Activated CD4-positive, alpha-beta T cell treated with anti-CD3 and anti-CD28 coated beads for 48 hours (primary cell): ENCODE measurements at regions not wholly inside any gene's neighbourhood (a gene's known extent, or its start where the extent isn't known, plus 50 kb on each side); places are given as distances from the start of the nearest gene placed in this dataset.
"Not testable (repeated sequence)": the region's sequence is repeated elsewhere in the genome, so short reads cannot be mapped to it uniquely, and the experiment has no call there.

Source experiments
- DNase-seq: peaks from one replicate; pipeline ENCODE4 v3.0.0-alpha.2; 2020

DNA sequence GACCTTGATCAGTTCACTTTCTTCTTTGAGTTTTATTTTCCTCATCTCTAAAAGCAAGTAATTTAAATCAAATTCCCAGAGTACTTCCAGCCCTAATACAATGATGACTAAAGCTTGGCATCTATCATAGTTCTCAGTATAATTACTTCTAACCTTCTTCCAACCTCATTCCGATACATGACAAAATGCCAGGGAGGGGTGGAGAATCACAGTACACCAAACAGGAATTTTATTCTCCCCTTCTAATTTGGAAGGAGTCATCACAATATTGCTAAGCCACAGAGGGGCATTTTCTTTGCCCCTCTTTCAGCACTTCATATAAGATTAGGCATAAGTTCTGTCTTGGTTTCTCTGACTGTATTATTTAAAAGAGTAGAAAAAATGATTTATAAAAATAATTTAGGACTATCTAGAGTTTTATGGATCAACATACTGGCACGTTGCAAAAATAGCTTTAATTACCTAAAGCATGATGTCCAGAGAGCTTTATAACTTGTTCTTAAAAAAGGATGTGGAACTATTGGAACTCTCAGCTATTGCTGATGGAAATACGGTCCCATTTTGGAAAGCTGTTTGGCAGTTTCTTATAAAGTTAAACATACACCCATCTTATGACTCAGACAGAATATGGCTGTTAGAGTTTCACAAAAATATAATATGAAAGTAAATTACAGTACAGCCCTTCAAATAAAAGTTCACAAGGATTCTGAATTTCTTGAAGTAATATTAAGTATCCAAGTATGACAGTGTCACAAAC, 86.9 kb upstream of the UBE2E2 start:
- DNase-seq: no peak

DNA sequence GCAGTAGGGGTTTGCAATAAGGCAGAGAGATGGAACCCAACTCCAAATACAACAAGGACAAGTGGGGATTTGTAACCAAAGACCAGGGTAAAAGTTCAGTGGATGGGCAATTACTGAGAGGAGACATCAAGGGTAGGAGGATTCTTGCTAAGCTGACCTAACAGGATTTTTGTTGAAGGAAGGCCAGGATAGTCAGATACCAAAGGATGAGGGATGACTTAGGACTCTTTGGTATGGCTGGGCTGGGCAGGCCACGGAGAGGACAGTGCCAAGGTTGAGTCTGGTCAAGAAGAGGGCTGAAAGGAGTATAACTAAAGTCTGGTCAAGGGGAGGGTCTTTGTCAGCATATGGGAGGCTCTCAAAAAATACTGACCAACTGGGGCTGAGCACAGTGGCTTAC, 85.3 kb upstream of the UBE2E2 start:
- no peak for DNase-seq

DNA sequence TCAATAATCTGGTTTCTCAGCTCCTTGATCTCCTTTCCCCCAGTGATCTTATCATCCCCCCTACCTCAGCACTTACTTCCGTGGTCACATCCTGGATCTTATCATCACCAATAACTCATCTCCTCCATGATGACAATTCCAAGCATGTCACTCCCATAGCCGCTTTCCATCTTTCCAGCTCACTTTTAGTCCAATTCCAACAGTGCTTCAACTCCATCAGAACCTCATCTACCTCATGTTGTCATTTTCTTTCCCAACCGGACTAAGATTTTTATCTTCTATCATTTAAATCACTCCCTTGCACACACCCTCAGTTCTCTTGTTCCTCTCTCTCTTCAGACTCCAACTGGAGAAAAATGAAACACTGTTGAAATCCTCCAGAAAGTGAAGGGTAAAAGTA, 75.9 kb upstream of the UBE2E2 start:
- no peak for DNase-seq

DNA sequence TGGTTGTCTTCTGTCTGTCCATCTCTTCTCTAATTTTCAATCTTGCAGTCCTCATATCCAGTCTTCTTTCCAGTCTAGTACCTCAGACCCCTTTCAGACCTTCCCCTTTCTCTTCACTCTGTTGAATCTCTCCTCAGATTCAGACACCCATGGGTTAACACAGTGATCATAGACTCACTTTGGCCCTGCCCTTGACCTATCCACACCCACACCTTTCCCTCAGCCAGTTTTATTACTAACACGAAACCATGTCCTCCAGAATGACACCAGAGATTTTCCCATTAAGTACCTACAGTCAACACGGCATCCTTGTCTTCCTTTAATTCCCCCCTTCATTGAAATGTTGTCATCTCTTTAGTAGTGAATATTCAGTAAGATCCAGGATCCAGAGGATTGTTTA, 74.5 kb upstream of the UBE2E2 start:
- DNase-seq: no peak

DNA sequence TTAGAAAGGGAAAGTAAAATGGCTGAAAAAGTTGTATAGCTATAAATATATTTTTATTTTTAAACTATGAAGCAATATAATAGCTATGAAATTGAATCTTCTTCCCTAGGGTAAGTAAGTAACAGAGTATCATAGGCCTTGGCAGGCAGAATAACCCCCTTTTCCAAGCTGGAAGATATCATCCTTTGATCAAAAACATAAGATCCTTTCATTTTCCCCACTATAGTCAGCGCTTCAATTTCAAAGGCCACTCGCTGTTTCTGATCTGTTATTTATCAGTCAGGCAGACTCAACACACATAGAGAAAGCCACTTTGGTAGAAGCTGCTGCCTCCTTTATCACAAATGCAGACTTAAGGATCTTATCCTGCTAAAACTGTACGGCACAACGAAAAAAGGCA, 74.0 kb upstream of the UBE2E2 start:
- no peak for DNase-seq

DNA sequence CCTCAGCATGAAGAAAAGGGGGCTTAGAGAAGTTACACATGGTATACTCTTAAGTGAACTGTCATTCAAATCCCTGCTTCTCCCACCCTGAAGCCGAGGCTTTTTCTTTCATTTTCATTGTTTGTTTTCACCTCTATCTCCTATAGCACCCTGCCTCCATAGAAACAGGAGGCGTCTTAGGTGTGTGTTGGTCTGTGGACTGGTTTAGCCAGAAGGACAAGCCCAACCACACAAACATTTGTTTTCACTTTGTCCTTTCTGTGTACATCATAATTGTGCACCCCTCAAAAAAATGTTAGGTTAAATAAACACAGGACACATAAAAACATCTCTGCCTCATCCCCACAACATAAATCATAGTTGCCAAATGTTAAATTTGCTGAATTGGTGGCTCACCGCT, 73.3 kb upstream of the UBE2E2 start:
- DNase-seq: no peak

DNA sequence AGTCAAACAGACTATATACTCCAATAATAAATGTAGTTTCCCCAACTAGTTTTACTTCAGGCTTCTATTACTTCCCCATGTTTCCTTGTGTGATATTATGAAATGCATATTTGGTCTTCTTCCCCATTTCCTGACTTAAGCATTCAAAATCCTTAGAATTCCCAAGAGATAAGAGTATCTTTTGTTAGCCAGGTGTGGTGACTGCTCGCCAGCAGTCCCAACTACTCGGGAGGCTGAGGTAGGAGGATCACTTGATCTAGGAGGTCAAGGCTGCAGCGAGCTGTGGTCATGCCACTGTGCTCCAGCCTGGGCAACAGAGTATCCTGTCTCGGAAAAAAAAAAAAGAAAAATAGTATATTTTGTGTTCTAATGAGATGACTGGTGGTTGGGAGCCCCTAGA, 72.7 kb upstream of the UBE2E2 start:
- DNase-seq: no peak

DNA sequence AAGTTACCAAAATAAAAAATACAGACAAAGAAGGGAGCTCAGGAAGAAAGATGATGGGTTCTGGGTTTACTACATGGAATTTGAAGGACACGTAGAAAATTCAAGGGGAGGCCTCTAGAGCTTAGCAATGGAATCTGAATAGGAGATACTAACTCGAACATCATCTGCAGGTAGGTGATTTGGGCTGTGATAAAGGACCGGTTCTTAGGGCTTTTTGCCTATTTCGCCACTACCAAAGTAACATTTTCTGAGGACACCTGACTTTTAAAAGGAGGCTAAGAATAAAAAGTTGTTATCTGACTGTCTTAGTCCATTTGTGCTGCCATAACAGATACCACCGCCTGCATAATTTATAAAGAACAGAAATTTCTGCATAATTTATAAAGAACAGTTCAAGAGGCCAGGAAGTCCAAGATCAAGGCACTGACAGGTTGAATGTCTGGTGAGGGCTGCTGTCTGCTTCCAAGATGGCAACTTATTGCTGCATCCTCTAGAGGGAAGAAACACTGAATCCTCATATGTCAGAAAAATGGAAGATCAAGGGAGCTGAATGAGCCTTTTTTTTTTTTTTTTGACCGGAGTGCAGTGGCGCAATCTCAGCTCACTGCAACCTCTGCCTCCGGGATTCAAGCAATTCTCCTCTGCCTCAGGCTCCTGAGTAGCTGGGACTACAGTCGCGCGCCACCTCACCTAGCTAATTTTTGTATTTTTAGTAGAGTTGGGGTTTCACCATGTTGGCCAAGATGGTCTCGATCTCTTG, 67.9 kb upstream of the UBE2E2 start:
- no peak for DNase-seq

DNA sequence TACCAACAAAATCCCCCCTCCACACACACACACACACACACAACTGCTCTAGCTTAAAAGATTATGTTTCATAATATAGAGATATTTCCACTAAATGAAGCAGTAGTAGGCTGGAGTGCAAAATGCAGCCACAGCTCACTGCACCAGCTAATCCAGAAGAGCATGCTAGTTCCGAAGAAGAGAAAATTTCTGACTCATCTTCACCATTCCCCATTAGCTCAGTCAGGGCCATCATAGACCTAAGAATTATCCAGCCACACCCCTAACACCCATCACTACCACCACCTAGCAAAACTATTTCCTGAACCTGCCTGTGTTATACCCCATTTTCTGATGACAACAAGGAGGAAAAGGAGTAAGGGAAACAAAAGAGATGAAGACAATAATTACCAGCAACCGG, 67.1 kb upstream of the UBE2E2 start:
- no peak for DNase-seq

DNA sequence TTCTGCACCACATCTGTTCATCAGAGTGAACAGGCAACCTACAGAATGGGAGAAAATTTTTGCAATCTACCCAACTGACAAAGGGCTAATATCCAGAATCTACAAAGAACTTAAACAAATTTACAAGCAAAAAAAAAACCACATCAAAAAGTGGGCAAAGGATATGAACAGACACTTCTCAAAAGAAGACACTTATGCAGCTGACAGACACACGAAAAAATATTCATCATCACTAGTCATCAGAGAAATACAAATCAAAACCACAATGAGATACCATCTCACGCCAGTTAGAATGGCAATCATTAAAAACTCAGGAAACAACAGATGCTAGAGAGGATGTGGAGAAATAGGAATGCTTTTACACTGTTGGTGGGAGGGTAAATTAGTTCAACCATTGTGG, 59.1 kb upstream of the UBE2E2 start:
- DNase-seq: not testable (repeated sequence)

DNA sequence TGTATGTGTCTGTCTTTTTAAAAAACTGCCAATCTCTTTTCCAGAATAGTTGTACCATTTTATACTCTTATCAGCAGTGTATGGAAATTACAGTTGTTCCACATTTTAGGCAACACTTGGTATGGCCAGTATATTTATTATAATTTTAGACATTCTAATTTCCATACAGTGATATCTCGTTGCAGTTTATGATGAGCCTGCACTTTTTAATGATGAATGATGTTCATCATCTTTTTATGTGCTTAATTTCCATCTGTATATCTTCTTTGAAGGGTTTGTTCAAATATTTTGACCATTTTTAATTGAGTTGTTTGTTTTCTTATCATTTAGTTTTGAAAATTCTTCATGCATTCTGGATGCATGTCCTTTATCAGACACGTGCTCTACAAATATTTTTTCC, 57.0 kb upstream of the UBE2E2 start:
- DNase-seq: no peak

DNA sequence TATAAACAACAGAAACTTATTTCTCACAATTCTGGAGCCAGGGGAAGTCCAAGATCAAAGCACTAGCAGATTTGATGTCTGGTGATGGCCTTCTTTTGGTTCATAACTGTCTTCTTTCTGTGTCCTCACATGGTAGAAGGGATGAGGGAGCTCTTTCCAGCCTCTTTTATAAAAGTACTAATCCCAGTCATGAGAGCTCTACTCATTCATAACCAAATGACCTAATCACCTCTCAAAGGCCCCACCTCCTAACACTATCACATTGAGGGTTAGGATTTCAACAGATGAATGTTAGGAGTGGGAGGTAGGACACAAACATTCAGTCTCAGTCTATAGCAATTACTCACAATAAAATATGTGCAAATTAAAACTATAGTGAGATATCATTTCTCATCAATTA, 50.1 kb upstream of the UBE2E2 start:
- DNase-seq: no peak
